Loucy (cell line): ENCODE measurements at regions not wholly inside any gene's neighbourhood (a gene's known extent, or its start where the extent isn't known, plus 50 kb on each side); places are given as distances from the start of the nearest gene placed in this dataset.

Experiments
- H2AFZ ChIP-seq: fragments of 200-600 bp; sonication (generic); 2 replicates; pipeline ENCODE4 v1.6.0; 2016; ENCODE audit warnings: antibody characterized with exemption, mild to moderate bottlenecking, low read length, moderate library complexity
- H3F3A ChIP-seq: fragments of 200-600 bp; 2 replicates; pipeline ENCODE4 v1.6.0; 2016; ENCODE audit warnings: antibody characterized with exemption, low read depth, mild to moderate bottlenecking
- H3K27me3 ChIP-seq: fragments of 200-600 bp; sonication (generic); 2 replicates; pipeline ENCODE4 v1.6.1; 2014; ENCODE audit warnings: low read length, mild to moderate bottlenecking; ENCODE audit not compliant: insufficient read depth, poor library complexity, severe bottlenecking
- H3K36me3 ChIP-seq: fragments of 200-600 bp; sonication (generic); 2 replicates; pipeline ENCODE4 v1.6.1; 2016; ENCODE audit warnings: low read length; ENCODE audit not compliant: insufficient read depth
- H3K4me1 ChIP-seq: fragments of 200-600 bp; sonication (generic); 2 replicates; pipeline ENCODE4 v1.5.1; 2014; ENCODE audit warnings: low read length, mild to moderate bottlenecking; ENCODE audit not compliant: insufficient read depth, poor library complexity, severe bottlenecking
- H3K4me2 ChIP-seq: fragments of 200-600 bp; sonication (generic); 2 replicates; pipeline ENCODE4 v1.6.0; 2014; ENCODE audit warnings: antibody characterized with exemption, low read length, low read depth, mild to moderate bottlenecking; ENCODE audit not compliant: poor library complexity, severe bottlenecking
- H3K4me3 ChIP-seq: fragments of 200-600 bp; sonication (generic); 2 replicates; pipeline ENCODE4 v1.5.1; 2014; ENCODE audit warnings: low read length, mild to moderate bottlenecking, mixed read lengths; ENCODE audit not compliant: poor library complexity, severe bottlenecking
- H3K79me2 ChIP-seq: fragments of 200-600 bp; sonication (generic); 2 replicates; pipeline ENCODE4 v1.6.1; 2014; ENCODE audit warnings: low read length; ENCODE audit not compliant: insufficient read depth
- H3K9ac ChIP-seq: fragments of 200-600 bp; sonication (generic); 2 replicates; pipeline ENCODE4 v1.6.0; 2014; ENCODE audit warnings: mild to moderate bottlenecking, low read depth, low read length, moderate library complexity; ENCODE audit not compliant: poor library complexity, severe bottlenecking
- H3K9me2 ChIP-seq: fragments of 200-600 bp; sonication (generic); replicated peaks from 2 replicates; pipeline ENCODE4 v1.6.1; 2016; ENCODE audit warnings: low read depth, low read length, mixed read lengths
- H3K9me3 ChIP-seq: fragments of 200-600 bp; sonication (generic); 2 replicates; pipeline ENCODE4 v1.6.1; 2014; ENCODE audit warnings: mild to moderate bottlenecking, antibody characterized with exemption, low read length, low read depth; ENCODE audit not compliant: insufficient read depth
- H4K20me1 ChIP-seq: fragments of 200-600 bp; sonication (generic); 2 replicates; pipeline ENCODE4 v1.6.0; 2014; ENCODE audit warnings: antibody characterized with exemption, low read length, mild to moderate bottlenecking; ENCODE audit not compliant: insufficient read depth, poor library complexity, severe bottlenecking
- CTCF ChIP-seq: fragments of 200-600 bp; sonication (generic); conservative IDR thresholded peaks from 2 replicates; pipeline ENCODE4 v1.5.1; 2014; ENCODE audit warnings: mild to moderate bottlenecking, antibody characterized with exemption, low read length
- EZH2phosphoT487 ChIP-seq: fragments of 200-600 bp; IDR thresholded peaks from 2 replicates; pipeline ENCODE4 v1.6.1; 2018; ENCODE audit warnings: antibody characterized with exemption, mild to moderate bottlenecking, moderate library complexity, borderline replicate concordance

- Histone ChIP-seq H3K4me3 (no peak overlapping the region), H3K27me3 (no peaks in the 10 kb centered on the region), H4K20me1 (no peaks in the 10 kb centered on the region), H3K9me2 (no peaks in the 10 kb centered on the region), H3K4me1 (no peaks in the 10 kb centered on the region), H2AFZ (no peak overlapping the region), H3K36me3 (no peaks in the 10 kb centered on the region), H3K4me2 (no peak overlapping the region), H3K9ac (no peak overlapping the region), H3F3A (no peaks in the 10 kb centered on the region), H3K79me2 (no peaks in the 10 kb centered on the region), H3K9me3 (no peaks in the 10 kb centered on the region)
- no peak for TF ChIP-seq CTCF
Observed at GRCh38 chr2:17430326-17430725, 87.9 kb downstream of the RAD51AP2 start.

DNA sequence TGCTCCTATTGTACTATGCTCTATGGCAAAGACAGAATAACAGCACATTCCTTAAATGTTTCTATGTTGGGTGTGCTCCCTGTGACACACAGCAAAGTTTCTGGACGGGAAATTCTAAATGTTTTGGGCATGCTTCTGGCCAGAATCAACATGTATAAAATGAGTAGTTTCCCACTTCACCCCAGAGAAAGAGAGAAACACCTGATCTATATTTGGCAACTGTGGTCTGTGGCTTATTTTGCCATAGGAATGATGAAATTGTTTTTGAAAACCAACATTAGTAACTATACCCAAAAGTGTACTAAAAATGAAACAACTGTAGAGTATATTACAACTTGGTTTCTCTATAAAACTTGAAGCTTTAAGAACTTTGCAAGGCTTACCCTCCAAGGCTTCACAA lies 89.1 kb downstream of the RAD51AP2 start:
- H3K79me2 ChIP-seq, result no peaks in the 10 kb centered on the region
- H3K9me2 ChIP-seq, result no peaks in the 10 kb centered on the region
- H3K27me3 ChIP-seq, result no peaks in the 10 kb centered on the region
- no peak overlapping the region for H3K4me3 ChIP-seq
- TF ChIP-seq EZH2phosphoT487 (no peak), CTCF (no peak)
- no peaks in the 10 kb centered on the region for H3F3A ChIP-seq
- no peak overlapping the region for H2AFZ ChIP-seq
- H3K36me3 ChIP-seq, result no peaks in the 10 kb centered on the region
- H4K20me1 ChIP-seq, result no peaks in the 10 kb centered on the region
- H3K9ac ChIP-seq, result no peak overlapping the region
- H3K4me1 ChIP-seq, result no peaks in the 10 kb centered on the region
- H3K4me2 ChIP-seq, result no peak overlapping the region
- no peaks in the 10 kb centered on the region for H3K9me3 ChIP-seq

- no peaks in the 10 kb centered on the region for H3K9me2 ChIP-seq
- no peaks in the 10 kb centered on the region for H3K79me2 ChIP-seq
- no peak overlapping the region for H3K4me3 ChIP-seq
- H3K9ac ChIP-seq, result no peak overlapping the region
- no peaks in the 10 kb centered on the region for H3K9me3 ChIP-seq
- H3K27me3 ChIP-seq, result no peaks in the 10 kb centered on the region
- no peak for TF ChIP-seq EZH2phosphoT487
- no peak for TF ChIP-seq CTCF
- H3K4me1 ChIP-seq, result no peaks in the 10 kb centered on the region
- H4K20me1 ChIP-seq, result no peaks in the 10 kb centered on the region
- no peak overlapping the region for H2AFZ ChIP-seq
- H3K4me2 ChIP-seq, result no peak overlapping the region
- no peaks in the 10 kb centered on the region for H3K36me3 ChIP-seq
- H3F3A ChIP-seq, result no peaks in the 10 kb centered on the region
Observed at GRCh38 chr2:17427401-17427800, 90.8 kb downstream of the RAD51AP2 start.
